HG02884 (cell line): ENCODE measurements at regions not wholly inside any gene's neighbourhood (a gene's known extent, or its start where the extent isn't known, plus 50 kb on each side); places are given as distances from the start of the nearest gene placed in this dataset.

Experiments used
- ATAC-seq: cut with Tn5 transposase; IDR thresholded peaks from one replicate; pipeline ENCODE4 v1.9.1; 2021; ENCODE audit warnings: mild to moderate bottlenecking, moderate library complexity; ENCODE audit not compliant: unreplicated experiment

GRCh38 chr17:72338304-72338703 lies 217.5 kb downstream of the SOX9 start:
- no peak for ATAC-seq

- no peak for ATAC-seq
Observed at GRCh38 chr17:72338847-72339790, 218.3 kb downstream of the SOX9 start.

GRCh38 chr17:72340836-72341235 lies 220.0 kb downstream of the SOX9 start:
- no peak for ATAC-seq

GRCh38 chr17:72342061-72342460 lies 221.2 kb downstream of the SOX9 start:
- ATAC-seq, result no peak

- no peak for ATAC-seq
Observed at GRCh38 chr17:72342627-72343527, 222.1 kb downstream of the SOX9 start.

- no peak for ATAC-seq
Observed at GRCh38 chr17:72343911-72344310, 223.1 kb downstream of the SOX9 start.

GRCh38 chr17:72344613-72345012 lies 223.8 kb downstream of the SOX9 start:
- no peak for ATAC-seq

GRCh38 chr17:72345088-72345487 lies 224.3 kb downstream of the SOX9 start:
- ATAC-seq, result no peak

- no peak for ATAC-seq
Observed at GRCh38 chr17:72345536-72345935, 224.7 kb downstream of the SOX9 start.

GRCh38 chr17:72346306-72346705 lies 225.5 kb downstream of the SOX9 start:
- no peak for ATAC-seq

GRCh38 chr17:72349011-72349410 lies 228.2 kb downstream of the SOX9 start:
- no peak for ATAC-seq

GRCh38 chr17:72349491-72349995 lies 228.7 kb downstream of the SOX9 start:
- no peak for ATAC-seq

- ATAC-seq, result no peak
Observed at GRCh38 chr17:72350073-72350472, 229.3 kb downstream of the SOX9 start.

- no peak for ATAC-seq
Observed at GRCh38 chr17:72351365-72351764, 230.5 kb downstream of the SOX9 start.

- no peak for ATAC-seq
Observed at GRCh38 chr17:72351884-72352346, 231.1 kb downstream of the SOX9 start.

GRCh38 chr17:72353502-72353901 lies 232.7 kb downstream of the SOX9 start:
- ATAC-seq, result no peak

GRCh38 chr17:72354071-72354470 lies 233.3 kb downstream of the SOX9 start:
- no peak for ATAC-seq

GRCh38 chr17:72357764-72358365 lies 237.0 kb downstream of the SOX9 start:
- no peak for ATAC-seq

- ATAC-seq, result no peak
Observed at GRCh38 chr17:72358465-72358864, 237.6 kb downstream of the SOX9 start.

GRCh38 chr17:72359274-72359673 lies 238.5 kb downstream of the SOX9 start:
- ATAC-seq, result no peak

GRCh38 chr17:72359811-72360210 lies 239.0 kb downstream of the SOX9 start:
- no peak for ATAC-seq
